ENCODE measurements at regions not wholly inside any gene's neighbourhood (a gene's known extent, or its start where the extent isn't known, plus 50 kb on each side); places are given as distances from the start of the nearest gene placed in this dataset.

- ChIA-PET SMC1A (ENCODE audit: uncharacterized antibody, unreplicated experiment) (interaction anchor here (1.1 kb wide), 1 partner anchor 9 kb away, joined by 3 read pairs; no protein-coding TSS in a partner anchor), POLR2A (no interaction called here), RAD21 (ENCODE audit: unreplicated experiment) (no interaction called here), CTCF (no interaction called here)
- Histone ChIP-seq H3K36me3 (ENCODE audit: control insufficient read depth in 2 of 2, insufficient read depth in 2 of 2, low read length in 1 of 2) (no peaks in the 10 kb centered on the region), H3K4me2 (ENCODE audit: control insufficient read depth, insufficient read depth) (no peak overlapping the region), H3K4me1 (ENCODE audit: control insufficient read depth, insufficient read depth, low read length) (no peaks in the 10 kb centered on the region), H2AFZ (ENCODE audit: control insufficient read depth, low read depth, low read length) (no peak overlapping the region), H3K9me3 (replicated peaks; ENCODE audit: control insufficient read depth, insufficient read depth, low read length) (no peaks in the 10 kb centered on the region), H3K27ac (ENCODE audit: control insufficient read depth, insufficient read depth) (no peak overlapping the region), H3K9ac (ENCODE audit: control insufficient read depth, insufficient read depth, low read length) (no peak overlapping the region), H3K79me2 (ENCODE audit: control insufficient read depth, insufficient read depth, low read length) (no peaks in the 10 kb centered on the region), H3K27me3 (replicated peaks in 1 of 2; ENCODE audit: control insufficient read depth in 2 of 2, insufficient read depth in 2 of 2, low read length in 1 of 2) (no peaks in the 10 kb centered on the region), H3K4me3 (no peak overlapping the region), H4K20me1 (ENCODE audit: control insufficient read depth, insufficient read depth) (no peaks in the 10 kb centered on the region)
- TF ChIP-seq MYC (IDR thresholded peaks at IDR 0.05; ENCODE audit: insufficient read depth, insufficient read length, insufficient replicate concordance, low read length, severe bottlenecking) (no peak), NRF1 (conservative IDR thresholded peaks at IDR 0.05; ENCODE audit: low read depth, low read length) (no peak), DPF2 (IDR thresholded peaks at IDR 0.05) (no peak), NFYA (IDR thresholded peaks at IDR 0.05; ENCODE audit: borderline replicate concordance, low read depth, low read length) (no peak), RB1 (IDR thresholded peaks at IDR 0.05; ENCODE audit: borderline replicate concordance) (no peak), ZNF24 (IDR thresholded peaks at IDR 0.05) (no peak), GABPA (IDR thresholded peaks at IDR 0.05; ENCODE audit: low read depth) (no peak), KDM1A (IDR thresholded peaks at IDR 0.05; ENCODE audit: borderline replicate concordance) (no peak), ZBTB11 (CRISPR knock-in tag; IDR thresholded peaks at IDR 0.05) (no peak), IRF4 (IDR thresholded peaks at IDR 0.05; ENCODE audit: low read depth, low read length) (no peak), EP300 (IDR thresholded peaks at IDR 0.05; ENCODE audit: borderline replicate concordance in 1 of 2, control insufficient read depth in 1 of 2, low read depth in 2 of 2, low read length in 2 of 2) (no peak), MLLT1 (IDR thresholded peaks at IDR 0.05) (no peak), PML (IDR thresholded peaks at IDR 0.05; ENCODE audit: low read length) (no peak), RAD21 (IDR thresholded peaks at IDR 0.05; ENCODE audit: insufficient read depth, low read depth, low read length) (no peak)
- no TSS peak for BruUV-seq (replicated peaks)
- in situ Hi-C loops (cut with MboI) (no loop called here), intact Hi-C loops (cut with micrococcal nuclease; ENCODE audit: unreplicated experiment) (loop anchor here (10.0 kb wide), 1 partner anchor 387 kb away; no protein-coding TSS in a partner anchor)
- no peak for DNase-seq (ENCODE audit: low read depth, low spot score)
- no peak for FAIRE-seq
- WGBS (ENCODE audit: insufficient coverage, insufficient replicate concordance, low lambda C conversion rate, missing lambda C conversion rate): 1% methylated on average over 2 of the region's 2 CpGs
- no peak for ATAC-seq
Measured at GRCh38 chr1:192057766-192058165, 100.5 kb upstream of the RGS18 start.

Measured in GM12878 (cell line).